H9 (cell line): ENCODE measurements at regions not wholly inside any gene's neighbourhood (a gene's known extent, or its start where the extent isn't known, plus 50 kb on each side); places are given as distances from the start of the nearest gene placed in this dataset.

Experiments
- DNase-seq: peaks from one replicate; pipeline ENCODE4 v3.0.0-alpha.2; 2017
- H2AFZ ChIP-seq: one replicate; pipeline ENCODE4 v1.6.1; 2013; ENCODE audit warnings: mild to moderate bottlenecking, low read length, control low read depth, moderate library complexity
- H2AK5ac ChIP-seq: 2 replicates; pipeline ENCODE4 v1.6.1; 2013; ENCODE audit warnings: low read length, control low read depth, mixed read lengths; ENCODE audit not compliant: insufficient read length
- H2BK120ac ChIP-seq: one replicate; pipeline ENCODE4 v1.6.1; 2013; ENCODE audit warnings: low read depth, mild to moderate bottlenecking, low read length, control low read depth, inconsistent platforms; ENCODE audit not compliant: poor library complexity, severe bottlenecking
- H2BK12ac ChIP-seq: 2 replicates; pipeline ENCODE4 v1.6.1; 2013; ENCODE audit warnings: low read length, control low read depth, mixed read lengths, low read depth; ENCODE audit not compliant: insufficient read length
- H2BK15ac ChIP-seq: 2 replicates; pipeline ENCODE4 v1.6.1; 2013; ENCODE audit warnings: low read depth, low read length, control low read depth
- H2BK20ac ChIP-seq: one replicate; pipeline ENCODE4 v1.6.1; 2013; ENCODE audit warnings: low read depth, mild to moderate bottlenecking, low read length, control low read depth, inconsistent platforms; ENCODE audit not compliant: poor library complexity, severe bottlenecking
- H2BK5ac ChIP-seq: 2 replicates; pipeline ENCODE4 v1.6.1; 2013; ENCODE audit warnings: low read length, control low read depth, mixed read lengths; ENCODE audit not compliant: insufficient read length
- H3K14ac ChIP-seq: 2 replicates; pipeline ENCODE4 v1.6.1; 2013; ENCODE audit warnings: low read length, control low read depth; ENCODE audit not compliant: insufficient read depth
- H3K18ac ChIP-seq: 2 replicates; pipeline ENCODE4 v1.6.1; 2013; ENCODE audit warnings: low read depth, mild to moderate bottlenecking, mixed read lengths, low read length, control low read depth; ENCODE audit not compliant: insufficient read length
- H3K23ac ChIP-seq: 2 replicates; pipeline ENCODE4 v1.6.1; 2013; ENCODE audit warnings: low read length, control low read depth, mixed read lengths, low read depth; ENCODE audit not compliant: insufficient read length
- H3K23me2 ChIP-seq: 2 replicates; pipeline ENCODE4 v1.6.1; 2013; ENCODE audit warnings: low read depth, mild to moderate bottlenecking, mixed read lengths, low read length, control low read depth; ENCODE audit not compliant: insufficient read length, poor library complexity, severe bottlenecking
- H3K27ac ChIP-seq: 2 replicates; pipeline ENCODE4 v1.5.1; 2013; ENCODE audit warnings: low read length, control low read depth, mixed read lengths, low read depth; ENCODE audit not compliant: insufficient read length
- H3K27me3 ChIP-seq: 2 replicates; pipeline ENCODE4 v1.6.1; 2013; ENCODE audit warnings: low read length, control low read depth, inconsistent platforms; ENCODE audit not compliant: insufficient read depth
- H3K4ac ChIP-seq: 2 replicates; pipeline ENCODE4 v1.6.1; 2013; ENCODE audit warnings: low read depth, mild to moderate bottlenecking, control low read depth, inconsistent platforms, low read length, moderate library complexity
- H3K4me1 ChIP-seq: 2 replicates; pipeline ENCODE4 v1.6.1; 2013; ENCODE audit warnings: low read length, control low read depth, inconsistent platforms; ENCODE audit not compliant: insufficient read depth
- H3K4me2 ChIP-seq: 2 replicates; pipeline ENCODE4 v1.6.1; 2013; ENCODE audit warnings: low read length, control low read depth, mixed read lengths; ENCODE audit not compliant: insufficient read length, insufficient read depth
- H3K56ac ChIP-seq: 2 replicates; pipeline ENCODE4 v1.6.1; 2013; ENCODE audit warnings: low read depth, mild to moderate bottlenecking, mixed read lengths, low read length, control low read depth; ENCODE audit not compliant: insufficient read length
- H3K79me1 ChIP-seq: 2 replicates; pipeline ENCODE4 v1.6.1; 2013; ENCODE audit warnings: low read depth, mild to moderate bottlenecking, moderate library complexity, low read length, control low read depth, inconsistent platforms; ENCODE audit not compliant: insufficient read depth, poor library complexity, severe bottlenecking
- H3K79me2 ChIP-seq: 2 replicates; pipeline ENCODE4 v1.6.1; 2013; ENCODE audit warnings: low read length, control low read depth, inconsistent platforms; ENCODE audit not compliant: insufficient read depth
- H3K9ac ChIP-seq: 2 replicates; pipeline ENCODE4 v1.6.1; 2013; ENCODE audit warnings: low read length, control low read depth, mixed read lengths; ENCODE audit not compliant: insufficient read length; ENCODE audit errors: extremely low read depth
- H3K9me3 ChIP-seq: one replicate; pipeline ENCODE4 v1.6.1; 2013; ENCODE audit warnings: low read depth, low read length, inconsistent platforms; ENCODE audit not compliant: control insufficient read depth
- H3T11ph ChIP-seq: one replicate; pipeline ENCODE4 v1.6.1; 2013; ENCODE audit warnings: mild to moderate bottlenecking, low read length, control low read depth, inconsistent platforms
- H4K20me1 ChIP-seq: one replicate; pipeline ENCODE4 v1.6.1; 2013; ENCODE audit not compliant: control insufficient read depth, insufficient read length, insufficient read depth
- H4K5ac ChIP-seq: 2 replicates; pipeline ENCODE4 v1.6.1; 2013; ENCODE audit warnings: low read depth, mild to moderate bottlenecking, mixed read lengths, low read length, control low read depth; ENCODE audit not compliant: insufficient read length
- H4K8ac ChIP-seq: replicated peaks from 2 replicates; pipeline ENCODE4 v1.6.1; 2013; ENCODE audit warnings: low read length, control low read depth, mixed read lengths, low read depth; ENCODE audit not compliant: insufficient read length
- H4K91ac ChIP-seq: 2 replicates; pipeline ENCODE4 v1.6.1; 2013; ENCODE audit warnings: low read depth, mild to moderate bottlenecking, moderate library complexity, mixed read lengths, low read length, control low read depth; ENCODE audit not compliant: insufficient read length
- H3K27ac Mint-ChIP-seq, 3 experiments: 2 replicates in 2 of 3; 3 replicates in 1 of 3; pipeline ENCODE4 v1.8.0; 2020 to 2021; ENCODE audit warnings: mixed read lengths in 3 of 3, mild to moderate bottlenecking in 1 of 3, moderate library complexity in 1 of 3
- H3K27me3 Mint-ChIP-seq: 2 replicates; pipeline ENCODE4 v1.8.0; 2021; ENCODE audit warnings: low read depth, mild to moderate bottlenecking, moderate library complexity, mixed read lengths
- H3K36me3 Mint-ChIP-seq, 3 experiments: 2 replicates in 2 of 3; 3 replicates in 1 of 3; pipeline ENCODE4 v1.8.0; 2020 to 2021; ENCODE audit warnings: low read depth in 3 of 3, mixed read lengths in 3 of 3; ENCODE audit not compliant: insufficient read depth in 1 of 3
- H3K4me1 Mint-ChIP-seq, 2 experiments: 2 replicates each; pipeline ENCODE4 v1.8.0; 2020; ENCODE audit warnings: mixed read lengths in 2 of 2
- H3K4me3 Mint-ChIP-seq, 2 experiments: 2 replicates in 1 of 2; 3 replicates in 1 of 2; pipeline ENCODE4 v1.8.0; 2020 to 2021; ENCODE audit warnings: mild to moderate bottlenecking in 2 of 2, mixed read lengths in 2 of 2, moderate library complexity in 1 of 2
- H3K9me3 Mint-ChIP-seq, 2 experiments: 2 replicates in 1 of 2; 3 replicates in 1 of 2; pipeline ENCODE4 v1.8.0; 2020; ENCODE audit warnings: mild to moderate bottlenecking in 2 of 2, mixed read lengths in 2 of 2, moderate library complexity in 1 of 2
- WGBS: extraction: QIAGEN DNeasy Blood & Tissue Kit; methylation state at CpG from one replicate; pipeline ENCODE4 v1.1.7; 2013; ENCODE audit warnings: missing lambda C conversion rate, low lambda C conversion rate, mixed read lengths; ENCODE audit not compliant: insufficient read length; ENCODE audit errors: extremely low coverage; 5-methylcytosine and 5-hydroxymethylcytosine counted together
- TF ChIP-seq, protein P1 (sequence below): fragments of 200-600 bp; sonication (generic); conservative IDR thresholded peaks from 3 replicates; pipeline ENCODE4 v1.8.0; 2021; ENCODE audit warnings: antibody characterized with exemption, mild to moderate bottlenecking

DNA sequence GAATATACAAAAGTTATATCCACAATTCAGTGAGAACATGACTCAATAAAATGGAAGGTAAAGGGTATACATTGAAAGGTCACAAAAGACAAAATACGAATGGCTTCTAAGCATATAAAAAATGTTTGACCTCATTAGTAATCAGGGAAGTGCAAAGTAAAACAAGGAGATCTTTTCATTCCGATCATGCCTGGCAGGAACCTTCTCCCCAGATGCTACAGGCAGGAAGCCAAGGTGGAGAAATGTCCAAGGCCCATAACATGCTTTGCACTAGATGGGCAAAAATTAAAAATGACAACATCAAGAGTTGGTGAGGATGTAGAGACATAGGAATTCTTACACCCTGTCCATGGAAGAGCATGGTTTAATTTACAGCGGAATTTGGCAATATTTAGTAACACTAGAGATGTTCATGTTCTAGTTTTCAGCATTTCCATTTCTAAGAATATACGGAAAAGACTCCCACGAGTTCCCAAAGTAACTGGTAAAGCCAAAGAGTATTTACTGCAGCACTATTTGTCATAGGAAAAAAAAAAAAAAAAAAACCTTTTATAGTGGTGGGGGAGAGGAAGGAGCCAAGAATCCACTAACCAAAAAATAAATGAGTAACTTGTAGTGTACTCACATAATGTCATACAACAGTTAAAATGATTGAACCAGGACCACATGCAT is 184.5 kb upstream of the KAZN start:
- no peaks in the 10 kb centered on the region for H4K20me1 ChIP-seq
- no peak overlapping the region for H4K8ac ChIP-seq
- no CpG with 5 or more reads among the region's 5 CpGs for whole genome bisulfite sequencing
- H3K9ac ChIP-seq, result no peak overlapping the region
- Mint-ChIP-seq H3K27me3 (no peaks in the 10 kb centered on the region; the same call in 1 of the 2 replicates), H3K4me1 (peaks cover 6 to 9% of the 10 kb centered on the region in 2 experiments; a peak in 3 of 4 replicates), H3K4me3 (no peak overlapping the region), H3K36me3 (no peaks in the 10 kb centered on the region), H3K27ac (no peak overlapping the region), H3K9me3 (no peaks in the 10 kb centered on the region; a peak in 1 of 5 replicates)
- H3K4me2 ChIP-seq, result no peak overlapping the region
- no peak overlapping the region for H3T11ph ChIP-seq
- TF ChIP-seq, protein P1, sequence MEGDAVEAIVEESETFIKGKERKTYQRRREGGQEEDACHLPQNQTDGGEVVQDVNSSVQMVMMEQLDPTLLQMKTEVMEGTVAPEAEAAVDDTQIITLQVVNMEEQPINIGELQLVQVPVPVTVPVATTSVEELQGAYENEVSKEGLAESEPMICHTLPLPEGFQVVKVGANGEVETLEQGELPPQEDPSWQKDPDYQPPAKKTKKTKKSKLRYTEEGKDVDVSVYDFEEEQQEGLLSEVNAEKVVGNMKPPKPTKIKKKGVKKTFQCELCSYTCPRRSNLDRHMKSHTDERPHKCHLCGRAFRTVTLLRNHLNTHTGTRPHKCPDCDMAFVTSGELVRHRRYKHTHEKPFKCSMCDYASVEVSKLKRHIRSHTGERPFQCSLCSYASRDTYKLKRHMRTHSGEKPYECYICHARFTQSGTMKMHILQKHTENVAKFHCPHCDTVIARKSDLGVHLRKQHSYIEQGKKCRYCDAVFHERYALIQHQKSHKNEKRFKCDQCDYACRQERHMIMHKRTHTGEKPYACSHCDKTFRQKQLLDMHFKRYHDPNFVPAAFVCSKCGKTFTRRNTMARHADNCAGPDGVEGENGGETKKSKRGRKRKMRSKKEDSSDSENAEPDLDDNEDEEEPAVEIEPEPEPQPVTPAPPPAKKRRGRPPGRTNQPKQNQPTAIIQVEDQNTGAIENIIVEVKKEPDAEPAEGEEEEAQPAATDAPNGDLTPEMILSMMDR, result no peak
- H3K23ac ChIP-seq, result no peak overlapping the region
- H3K27ac ChIP-seq, result no peak overlapping the region
- no peak overlapping the region for H2AFZ ChIP-seq
- no peak overlapping the region for H3K18ac ChIP-seq
- no peak overlapping the region for H3K56ac ChIP-seq
- no peak for DNase-seq
- no peaks in the 10 kb centered on the region for H3K4me1 ChIP-seq
- H3K79me1 ChIP-seq, result no peaks in the 10 kb centered on the region
- no peak overlapping the region for H2BK5ac ChIP-seq
- H3K79me2 ChIP-seq, result no peaks in the 10 kb centered on the region
- no peaks in the 10 kb centered on the region for H3K9me3 ChIP-seq
- no peak overlapping the region for H2BK12ac ChIP-seq
- no peak overlapping the region for H3K4ac ChIP-seq
- no peak overlapping the region for H2BK15ac ChIP-seq
- H3K14ac ChIP-seq, result no peak overlapping the region
- no peak overlapping the region for H2BK20ac ChIP-seq
- H4K91ac ChIP-seq, result no peak overlapping the region
- H3K27me3 ChIP-seq, result no peaks in the 10 kb centered on the region
- no peaks in the 10 kb centered on the region for H3K23me2 ChIP-seq
- H2AK5ac ChIP-seq, result no peak overlapping the region
- no peak overlapping the region for H4K5ac ChIP-seq
- H2BK120ac ChIP-seq, result no peak overlapping the region
